ENCODE measurements at regions not wholly inside any gene's neighbourhood (a gene's known extent, or its start where the extent isn't known, plus 50 kb on each side); places are given as distances from the start of the nearest gene placed in this dataset.

DNA sequence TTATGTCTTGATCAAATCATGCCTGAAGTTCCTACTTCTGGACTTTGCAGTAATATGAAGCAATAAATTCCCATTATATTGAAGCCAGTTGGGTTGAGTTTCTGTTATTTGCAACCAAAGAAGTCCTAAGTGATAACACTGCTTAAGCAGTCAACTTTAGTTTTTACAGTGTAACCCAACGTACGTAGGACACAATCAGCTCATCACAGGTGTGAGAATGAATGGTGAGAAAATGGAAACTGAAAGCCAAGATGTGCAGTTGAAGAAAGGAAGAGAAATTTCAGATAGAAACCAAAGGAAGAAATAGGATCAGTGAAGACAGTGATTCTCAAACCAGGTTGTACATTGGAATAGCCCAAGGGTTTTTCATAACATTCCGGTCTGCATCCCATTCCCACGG, 211.4 kb upstream of the ZFP64 start:
- TF ChIP-seq, protein P1, sequence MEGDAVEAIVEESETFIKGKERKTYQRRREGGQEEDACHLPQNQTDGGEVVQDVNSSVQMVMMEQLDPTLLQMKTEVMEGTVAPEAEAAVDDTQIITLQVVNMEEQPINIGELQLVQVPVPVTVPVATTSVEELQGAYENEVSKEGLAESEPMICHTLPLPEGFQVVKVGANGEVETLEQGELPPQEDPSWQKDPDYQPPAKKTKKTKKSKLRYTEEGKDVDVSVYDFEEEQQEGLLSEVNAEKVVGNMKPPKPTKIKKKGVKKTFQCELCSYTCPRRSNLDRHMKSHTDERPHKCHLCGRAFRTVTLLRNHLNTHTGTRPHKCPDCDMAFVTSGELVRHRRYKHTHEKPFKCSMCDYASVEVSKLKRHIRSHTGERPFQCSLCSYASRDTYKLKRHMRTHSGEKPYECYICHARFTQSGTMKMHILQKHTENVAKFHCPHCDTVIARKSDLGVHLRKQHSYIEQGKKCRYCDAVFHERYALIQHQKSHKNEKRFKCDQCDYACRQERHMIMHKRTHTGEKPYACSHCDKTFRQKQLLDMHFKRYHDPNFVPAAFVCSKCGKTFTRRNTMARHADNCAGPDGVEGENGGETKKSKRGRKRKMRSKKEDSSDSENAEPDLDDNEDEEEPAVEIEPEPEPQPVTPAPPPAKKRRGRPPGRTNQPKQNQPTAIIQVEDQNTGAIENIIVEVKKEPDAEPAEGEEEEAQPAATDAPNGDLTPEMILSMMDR (IDR thresholded peaks at IDR 0.05; ENCODE audit: low read depth, low read length) = no peak
- no peak for TF ChIP-seq EZH2phosphoT487 (IDR thresholded peaks at IDR 0.05; ENCODE audit: low read depth)
